Kidney (tissue), 13 donors: ENCODE measurements at regions not wholly inside any gene's neighbourhood (a gene's known extent, or its start where the extent isn't known, plus 50 kb on each side); places are given as distances from the start of the nearest gene placed in this dataset.

ENCODE experiments used
- DNase-seq, 5 donors: peaks; one replicate each; pipeline ENCODE4 v3.0.0-alpha.2; 2013 to 2020
- FAIRE-seq: peaks from 2 replicates; lab custom pipeline; 2012; peaks lifted over from hg19 to GRCh38; lab: Jason Lieb, UNC
- H3K27ac ChIP-seq, 2 donors: one replicate each; pipeline ENCODE4 v1.7.0; 2013; ENCODE audit warnings: low read depth in 2 of 2, low read length in 2 of 2, inconsistent platforms in 1 of 2
- H3K27me3 ChIP-seq: one replicate; pipeline ENCODE4 v1.7.1; 2013; ENCODE audit warnings: low read length, inconsistent platforms; ENCODE audit not compliant: control insufficient read depth, insufficient read depth
- H3K36me3 ChIP-seq, 3 donors: one replicate each; pipeline versions ENCODE4 v1.7.0 to v1.7.1; 2013; ENCODE audit warnings: low read length in 3 of 3, control low read depth in 1 of 3, inconsistent platforms in 1 of 3; ENCODE audit not compliant: insufficient read depth in 3 of 3, control insufficient read depth in 2 of 3
- H3K4me1 ChIP-seq, 3 donors: one replicate each; pipeline versions ENCODE4 v1.7.0 to v1.7.1; 2013; ENCODE audit warnings: low read length in 3 of 3, inconsistent platforms in 1 of 3, low read depth in 1 of 3; ENCODE audit not compliant: control insufficient read depth in 2 of 3, insufficient read depth in 2 of 3
- H3K4me3 ChIP-seq, 3 donors: one replicate each; pipeline versions ENCODE4 v1.7.0 to v1.8.1; 2013; ENCODE audit warnings: low read length in 3 of 3, control low read depth in 1 of 3, inconsistent platforms in 1 of 3
- H3K9ac ChIP-seq, 3 donors: one replicate each; pipeline versions ENCODE4 v1.7.0 to v1.7.1; 2013; ENCODE audit warnings: low read length in 3 of 3, control low read depth in 1 of 3, inconsistent platforms in 1 of 3
- H3K9me3 ChIP-seq, 3 donors: one replicate each; pipeline versions ENCODE4 v1.7.0 to v1.7.1; 2013; ENCODE audit warnings: low read length in 3 of 3, control low read depth in 1 of 3, inconsistent platforms in 1 of 3; ENCODE audit not compliant: control insufficient read depth in 2 of 3, insufficient read depth in 1 of 3
- intact Hi-C: fragments of 100-400 bp; cut with DNase I; formaldehyde crosslinking; loops from one replicate; pipeline ENCODE4 v1.11.1; 2022
- TF ChIP-seq, protein P1 (sequence below): IDR thresholded peaks from 3 replicates; pipeline ENCODE4 v1.5.1; 2012; ENCODE audit warnings: mild to moderate bottlenecking, moderate library complexity, borderline replicate concordance; ENCODE audit not compliant: insufficient read depth; ENCODE audit errors: extremely low read depth
- donor health status: control.
- donor health status: control.
- donor health status: control.
- donor health status: control.
- donor health status: control.
- donor health status: DM: yes; HTN: yes; CAD: no.
- donor health status: Normal renal cell carcinoma (clear cell type).

DNA sequence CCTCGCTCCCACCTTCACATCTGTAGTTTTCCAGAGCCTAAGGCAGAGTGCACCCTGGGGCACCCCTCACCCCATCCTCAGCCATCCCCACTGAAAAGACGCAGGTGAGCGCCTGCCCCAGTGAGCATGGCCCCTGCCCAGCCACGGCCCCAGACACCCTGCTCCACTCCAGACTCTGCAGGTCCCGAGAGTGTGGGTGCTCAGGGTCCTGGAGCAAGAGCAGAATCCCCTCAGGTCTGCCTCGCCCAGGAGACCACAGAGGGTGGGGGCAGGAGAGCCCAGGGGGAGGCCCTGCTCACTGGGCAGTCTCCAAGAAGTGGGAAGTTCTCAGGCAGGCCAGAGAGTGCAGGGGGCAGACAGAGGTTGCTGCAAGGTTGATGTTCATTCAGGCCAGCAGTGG, 158.6 kb upstream of the PPP1R26 start:
- Histone ChIP-seq H3K36me3 (no peaks in the 10 kb centered on the region), H3K27ac (no peak overlapping the region), H3K4me3 (no peak overlapping the region), H3K4me1 (no peaks in the 10 kb centered on the region), H3K9me3 (no peaks in the 10 kb centered on the region), H3K27me3 (no peaks in the 10 kb centered on the region), H3K9ac (no peak overlapping the region)
- intact Hi-C loops, result no loop called here
- no peak for FAIRE-seq
- peak in 2 of 5 donors; percentile 5 to 13 for DNase-seq
- TF ChIP-seq, protein P1, sequence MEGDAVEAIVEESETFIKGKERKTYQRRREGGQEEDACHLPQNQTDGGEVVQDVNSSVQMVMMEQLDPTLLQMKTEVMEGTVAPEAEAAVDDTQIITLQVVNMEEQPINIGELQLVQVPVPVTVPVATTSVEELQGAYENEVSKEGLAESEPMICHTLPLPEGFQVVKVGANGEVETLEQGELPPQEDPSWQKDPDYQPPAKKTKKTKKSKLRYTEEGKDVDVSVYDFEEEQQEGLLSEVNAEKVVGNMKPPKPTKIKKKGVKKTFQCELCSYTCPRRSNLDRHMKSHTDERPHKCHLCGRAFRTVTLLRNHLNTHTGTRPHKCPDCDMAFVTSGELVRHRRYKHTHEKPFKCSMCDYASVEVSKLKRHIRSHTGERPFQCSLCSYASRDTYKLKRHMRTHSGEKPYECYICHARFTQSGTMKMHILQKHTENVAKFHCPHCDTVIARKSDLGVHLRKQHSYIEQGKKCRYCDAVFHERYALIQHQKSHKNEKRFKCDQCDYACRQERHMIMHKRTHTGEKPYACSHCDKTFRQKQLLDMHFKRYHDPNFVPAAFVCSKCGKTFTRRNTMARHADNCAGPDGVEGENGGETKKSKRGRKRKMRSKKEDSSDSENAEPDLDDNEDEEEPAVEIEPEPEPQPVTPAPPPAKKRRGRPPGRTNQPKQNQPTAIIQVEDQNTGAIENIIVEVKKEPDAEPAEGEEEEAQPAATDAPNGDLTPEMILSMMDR, result no peak

DNA sequence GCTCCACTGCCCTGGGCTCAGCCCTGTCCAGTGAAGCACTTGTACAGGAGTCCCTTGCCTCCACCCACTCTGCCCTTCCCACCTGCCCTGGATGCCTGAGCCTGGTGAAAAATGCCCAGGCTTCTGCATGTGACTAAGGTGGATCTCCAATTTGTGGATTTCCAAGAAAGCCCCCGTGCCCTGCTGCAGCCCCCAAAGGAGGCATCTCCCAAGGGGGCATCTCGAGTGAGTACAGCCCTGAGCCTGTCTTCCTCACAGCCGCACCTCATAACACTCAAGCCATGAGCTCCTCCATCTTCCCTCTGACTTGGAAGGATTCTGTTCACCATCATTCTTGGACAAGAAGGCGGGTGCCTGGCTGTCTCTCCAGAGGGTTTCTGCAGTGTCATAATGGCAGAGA, 158.0 kb upstream of the PPP1R26 start:
- H3K27ac ChIP-seq, result no peak overlapping the region
- TF ChIP-seq, protein P1, result no peak
- H3K27me3 ChIP-seq, result no peaks in the 10 kb centered on the region
- DNase-seq, result no peak
- no peaks in the 10 kb centered on the region for H3K4me1 ChIP-seq
- no peaks in the 10 kb centered on the region for H3K9me3 ChIP-seq
- no peak overlapping the region for H3K4me3 ChIP-seq
- H3K36me3 ChIP-seq, result no peaks in the 10 kb centered on the region
- H3K9ac ChIP-seq, result no peak overlapping the region
- FAIRE-seq, result no peak
- intact Hi-C loops, result no loop called here

DNA sequence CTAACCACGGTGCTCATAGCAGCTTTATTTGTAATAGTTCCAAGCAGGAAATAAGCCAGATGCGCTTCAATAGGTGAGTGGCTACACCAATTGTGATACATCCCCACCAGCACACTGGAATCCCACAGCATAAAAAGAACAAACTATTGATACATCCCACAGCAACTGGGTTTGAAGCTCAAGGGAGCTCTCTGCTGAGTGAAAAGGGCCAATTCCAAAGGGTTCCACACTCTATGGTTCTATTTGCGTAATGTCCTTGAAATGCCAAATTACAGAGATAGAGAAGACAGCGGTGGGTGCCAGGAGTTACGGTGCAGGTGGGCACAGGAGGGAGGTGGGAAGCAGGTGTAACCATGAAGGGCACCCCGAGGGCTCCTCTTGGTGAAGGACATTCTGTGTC, 155.3 kb upstream of the PPP1R26 start:
- Histone ChIP-seq H3K9ac (no peak overlapping the region), H3K4me1 (no peaks in the 10 kb centered on the region), H3K27me3 (no peaks in the 10 kb centered on the region), H3K27ac (no peak overlapping the region), H3K36me3 (no peaks in the 10 kb centered on the region), H3K9me3 (peaks cover 0 to 5% (median 0%) of the 10 kb centered on the region in 3 donors), H3K4me3 (no peak overlapping the region)
- intact Hi-C loops, result no loop called here
- TF ChIP-seq, protein P1, result no peak
- FAIRE-seq (no peak), DNase-seq (no peak)

DNA sequence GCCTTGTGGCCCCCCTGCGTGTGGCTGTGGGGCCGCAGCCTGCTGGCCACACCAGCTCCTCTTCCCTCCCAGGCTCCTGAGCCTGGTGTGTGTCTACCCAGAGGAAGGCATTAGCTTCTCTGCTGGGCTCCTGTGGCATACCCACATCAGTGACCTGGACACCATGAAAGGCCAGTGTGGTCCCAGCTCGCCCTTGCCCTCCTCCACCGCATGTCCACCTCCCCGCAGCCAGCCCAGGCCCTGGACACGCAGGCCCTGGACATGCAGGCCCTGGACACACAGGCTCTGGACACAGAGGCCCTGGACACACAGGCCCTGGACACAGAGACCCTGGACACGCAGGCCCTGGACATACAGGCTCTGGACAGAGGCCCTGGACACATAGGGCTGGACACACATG, 153.4 kb upstream of the PPP1R26 start:
- H3K36me3 ChIP-seq, result no peaks in the 10 kb centered on the region
- no peaks in the 10 kb centered on the region for H3K4me1 ChIP-seq
- no peak overlapping the region for H3K9ac ChIP-seq
- H3K9me3 ChIP-seq, result peaks cover 0 to 5% (median 0%) of the 10 kb centered on the region in 3 donors
- H3K27me3 ChIP-seq, result no peaks in the 10 kb centered on the region
- no peak overlapping the region for H3K4me3 ChIP-seq
- intact Hi-C loops, result no loop called here
- DNase-seq, result peak in 2 of 5 donors; percentile 4 to 18
- FAIRE-seq, result no peak
- TF ChIP-seq, protein P1, result no peak
- H3K27ac ChIP-seq, result no peak overlapping the region
